ENCODE measurements at regions not wholly inside any gene's neighbourhood (a gene's known extent, or its start where the extent isn't known, plus 50 kb on each side); places are given as distances from the start of the nearest gene placed in this dataset.

DNA sequence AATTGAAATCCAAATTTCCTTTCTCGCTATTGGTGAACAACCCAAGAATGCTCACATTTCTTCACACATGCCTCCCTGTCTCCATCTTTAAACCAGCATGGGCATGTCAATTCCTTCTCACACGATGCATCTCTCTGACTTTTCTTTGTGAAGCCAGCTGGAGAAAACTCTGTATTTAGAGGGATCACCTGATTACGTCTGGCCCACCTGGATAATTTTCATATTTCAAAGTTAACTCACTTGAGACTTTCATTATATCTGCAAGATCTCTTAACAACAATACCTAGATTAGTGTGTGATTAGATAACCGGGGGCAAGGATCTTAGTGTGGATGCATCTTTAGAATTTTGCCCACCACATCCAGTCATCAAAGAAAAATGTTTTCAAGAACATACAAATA lies 164.0 kb downstream of the TMEM47 start (continued):
- TF ChIP-seq EZH2phosphoT487 (IDR thresholded peaks at IDR 0.05; ENCODE audit: borderline replicate concordance) (no peak), ELF1 (IDR thresholded peaks at IDR 0.05; ENCODE audit: borderline replicate concordance, low read depth) (no peak)

DNA sequence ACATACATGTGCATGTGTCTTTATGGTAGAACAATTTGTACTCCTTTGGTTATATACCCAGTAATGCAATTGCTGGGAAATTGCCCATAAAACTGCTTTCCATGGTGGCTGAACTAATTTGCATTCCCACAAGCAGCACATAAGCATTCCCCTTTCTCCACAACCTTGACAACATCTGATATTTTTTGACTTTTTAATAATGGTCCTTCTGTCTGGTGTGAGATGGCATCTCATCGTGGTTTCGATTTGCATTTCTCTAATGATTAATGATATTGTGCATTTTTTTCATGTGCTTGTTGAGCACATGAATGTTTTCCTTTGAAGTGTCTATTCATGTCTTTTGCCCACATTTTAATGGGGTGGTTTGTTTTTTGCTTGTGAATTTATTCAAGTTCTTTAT lies 166.0 kb downstream of the TMEM47 start:
- H2AFZ ChIP-seq (ENCODE audit: low read depth, low read length, poor library complexity, severe bottlenecking) = no peak overlapping the region
- H3K4me1 ChIP-seq (ENCODE audit: control insufficient read depth in 1 of 2, insufficient read depth in 2 of 2, low read length in 2 of 2) = no peaks in the 10 kb centered on the region
- no peak for ATAC-seq
- ChIA-PET CTCF (no interaction called here), RAD21 (ENCODE audit: low non-redundant PET in 1 of 2, low total read pairs in 2 of 2, uncharacterized antibody in 2 of 2, unreplicated experiment in 2 of 2) (no interaction called here), POLR2A (no interaction called here)
- no TSS peak for BruUV-seq (replicated peaks)
- H3K4me2 ChIP-seq (ENCODE audit: low read length) = no peak overlapping the region
- no peaks in the 10 kb centered on the region for H4K20me1 ChIP-seq (ENCODE audit: insufficient read depth)
- no peaks in the 10 kb centered on the region for H3K79me2 ChIP-seq (ENCODE audit: insufficient read depth, low read length)
- no peak overlapping the region for H3K9ac ChIP-seq (ENCODE audit: low read length)
- TF ChIP-seq FOSL1 (IDR thresholded peaks at IDR 0.05; ENCODE audit: low read depth) (no peak), JUND (IDR thresholded peaks at IDR 0.05) (no peak), ZNF274 (IDR thresholded peaks at IDR 0.05; ENCODE audit: low read depth, low read length) (no peak), CBX3 (IDR thresholded peaks at IDR 0.05; ENCODE audit: low read depth) (no peak), CEBPB (IDR thresholded peaks at IDR 0.05; ENCODE audit: low read depth) (no peak), POLR2AphosphoS5 (IDR thresholded peaks at IDR 0.05; ENCODE audit: low read depth, low read length) (no peak), SRF (IDR thresholded peaks at IDR 0.05; ENCODE audit: low read depth) (no peak), EZH2 (IDR thresholded peaks at IDR 0.05) (no peak), SP1 (IDR thresholded peaks at IDR 0.05; ENCODE audit: low read depth) (no peak), SIN3A (IDR thresholded peaks at IDR 0.05; ENCODE audit: low read depth) (no peak), TCF7L2 (IDR thresholded peaks at IDR 0.05; ENCODE audit: borderline replicate concordance, extremely low read depth, insufficient read depth, insufficient read length) (no peak), YY1 (IDR thresholded peaks at IDR 0.05; ENCODE audit: extremely low read depth, insufficient replicate concordance, low read depth, low read length) (no peak), ZFX (IDR thresholded peaks at IDR 0.05) (no peak), EGR1 (IDR thresholded peaks at IDR 0.05; ENCODE audit: low read depth) (no peak), POLR2A (IDR thresholded peaks at IDR 0.05; ENCODE audit: borderline replicate concordance, extremely low read depth, insufficient read depth, insufficient read length) (no peak), RAD21 (IDR thresholded peaks at IDR 0.05; ENCODE audit: low read depth) (no peak)
- TF ChIP-seq, protein P1, sequence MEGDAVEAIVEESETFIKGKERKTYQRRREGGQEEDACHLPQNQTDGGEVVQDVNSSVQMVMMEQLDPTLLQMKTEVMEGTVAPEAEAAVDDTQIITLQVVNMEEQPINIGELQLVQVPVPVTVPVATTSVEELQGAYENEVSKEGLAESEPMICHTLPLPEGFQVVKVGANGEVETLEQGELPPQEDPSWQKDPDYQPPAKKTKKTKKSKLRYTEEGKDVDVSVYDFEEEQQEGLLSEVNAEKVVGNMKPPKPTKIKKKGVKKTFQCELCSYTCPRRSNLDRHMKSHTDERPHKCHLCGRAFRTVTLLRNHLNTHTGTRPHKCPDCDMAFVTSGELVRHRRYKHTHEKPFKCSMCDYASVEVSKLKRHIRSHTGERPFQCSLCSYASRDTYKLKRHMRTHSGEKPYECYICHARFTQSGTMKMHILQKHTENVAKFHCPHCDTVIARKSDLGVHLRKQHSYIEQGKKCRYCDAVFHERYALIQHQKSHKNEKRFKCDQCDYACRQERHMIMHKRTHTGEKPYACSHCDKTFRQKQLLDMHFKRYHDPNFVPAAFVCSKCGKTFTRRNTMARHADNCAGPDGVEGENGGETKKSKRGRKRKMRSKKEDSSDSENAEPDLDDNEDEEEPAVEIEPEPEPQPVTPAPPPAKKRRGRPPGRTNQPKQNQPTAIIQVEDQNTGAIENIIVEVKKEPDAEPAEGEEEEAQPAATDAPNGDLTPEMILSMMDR (IDR thresholded peaks at IDR 0.05 in 2 of 3, conservative IDR thresholded peaks at IDR 0.05 in 1 of 3; ENCODE audit: borderline replicate concordance in 1 of 3, insufficient read depth in 1 of 3, low read depth in 2 of 3, low read length in 2 of 3) = no peak
- TF ChIP-seq, protein P2, sequence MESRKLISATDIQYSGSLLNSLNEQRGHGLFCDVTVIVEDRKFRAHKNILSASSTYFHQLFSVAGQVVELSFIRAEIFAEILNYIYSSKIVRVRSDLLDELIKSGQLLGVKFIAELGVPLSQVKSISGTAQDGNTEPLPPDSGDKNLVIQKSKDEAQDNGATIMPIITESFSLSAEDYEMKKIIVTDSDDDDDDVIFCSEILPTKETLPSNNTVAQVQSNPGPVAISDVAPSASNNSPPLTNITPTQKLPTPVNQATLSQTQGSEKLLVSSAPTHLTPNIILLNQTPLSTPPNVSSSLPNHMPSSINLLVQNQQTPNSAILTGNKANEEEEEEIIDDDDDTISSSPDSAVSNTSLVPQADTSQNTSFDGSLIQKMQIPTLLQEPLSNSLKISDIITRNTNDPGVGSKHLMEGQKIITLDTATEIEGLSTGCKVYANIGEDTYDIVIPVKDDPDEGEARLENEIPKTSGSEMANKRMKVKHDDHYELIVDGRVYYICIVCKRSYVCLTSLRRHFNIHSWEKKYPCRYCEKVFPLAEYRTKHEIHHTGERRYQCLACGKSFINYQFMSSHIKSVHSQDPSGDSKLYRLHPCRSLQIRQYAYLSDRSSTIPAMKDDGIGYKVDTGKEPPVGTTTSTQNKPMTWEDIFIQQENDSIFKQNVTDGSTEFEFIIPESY (IDR thresholded peaks at IDR 0.05; ENCODE audit: extremely low read depth, insufficient replicate concordance, low read length) = no peak
- TF ChIP-seq, protein P3, sequence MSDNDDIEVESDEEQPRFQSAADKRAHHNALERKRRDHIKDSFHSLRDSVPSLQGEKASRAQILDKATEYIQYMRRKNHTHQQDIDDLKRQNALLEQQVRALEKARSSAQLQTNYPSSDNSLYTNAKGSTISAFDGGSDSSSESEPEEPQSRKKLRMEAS (IDR thresholded peaks at IDR 0.05) = no peak
- TF ChIP-seq, protein P4, sequence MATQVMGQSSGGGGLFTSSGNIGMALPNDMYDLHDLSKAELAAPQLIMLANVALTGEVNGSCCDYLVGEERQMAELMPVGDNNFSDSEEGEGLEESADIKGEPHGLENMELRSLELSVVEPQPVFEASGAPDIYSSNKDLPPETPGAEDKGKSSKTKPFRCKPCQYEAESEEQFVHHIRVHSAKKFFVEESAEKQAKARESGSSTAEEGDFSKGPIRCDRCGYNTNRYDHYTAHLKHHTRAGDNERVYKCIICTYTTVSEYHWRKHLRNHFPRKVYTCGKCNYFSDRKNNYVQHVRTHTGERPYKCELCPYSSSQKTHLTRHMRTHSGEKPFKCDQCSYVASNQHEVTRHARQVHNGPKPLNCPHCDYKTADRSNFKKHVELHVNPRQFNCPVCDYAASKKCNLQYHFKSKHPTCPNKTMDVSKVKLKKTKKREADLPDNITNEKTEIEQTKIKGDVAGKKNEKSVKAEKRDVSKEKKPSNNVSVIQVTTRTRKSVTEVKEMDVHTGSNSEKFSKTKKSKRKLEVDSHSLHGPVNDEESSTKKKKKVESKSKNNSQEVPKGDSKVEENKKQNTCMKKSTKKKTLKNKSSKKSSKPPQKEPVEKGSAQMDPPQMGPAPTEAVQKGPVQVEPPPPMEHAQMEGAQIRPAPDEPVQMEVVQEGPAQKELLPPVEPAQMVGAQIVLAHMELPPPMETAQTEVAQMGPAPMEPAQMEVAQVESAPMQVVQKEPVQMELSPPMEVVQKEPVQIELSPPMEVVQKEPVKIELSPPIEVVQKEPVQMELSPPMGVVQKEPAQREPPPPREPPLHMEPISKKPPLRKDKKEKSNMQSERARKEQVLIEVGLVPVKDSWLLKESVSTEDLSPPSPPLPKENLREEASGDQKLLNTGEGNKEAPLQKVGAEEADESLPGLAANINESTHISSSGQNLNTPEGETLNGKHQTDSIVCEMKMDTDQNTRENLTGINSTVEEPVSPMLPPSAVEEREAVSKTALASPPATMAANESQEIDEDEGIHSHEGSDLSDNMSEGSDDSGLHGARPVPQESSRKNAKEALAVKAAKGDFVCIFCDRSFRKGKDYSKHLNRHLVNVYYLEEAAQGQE (IDR thresholded peaks at IDR 0.05; ENCODE audit: low read depth) = no peak
- no peaks in the 10 kb centered on the region; a peak in 1 of 4 replicates for H3K9me3 ChIP-seq (ENCODE audit: control insufficient read depth in 1 of 2, insufficient read depth in 1 of 2, low read depth in 1 of 2, low read length in 2 of 2)
- no peaks in the 10 kb centered on the region for H3K27me3 ChIP-seq (ENCODE audit: insufficient read depth, low read length)
- H3K36me3 ChIP-seq (ENCODE audit: control insufficient read depth in 1 of 2, insufficient read depth in 2 of 2, low read length in 2 of 2) = no peaks in the 10 kb centered on the region
- no peak overlapping the region for H3K27ac ChIP-seq (ENCODE audit: low read depth, low read length)
- H3K4me3 ChIP-seq (replicated peaks in 1 of 2; ENCODE audit: low read depth in 1 of 2, low read length in 2 of 2) = no peak overlapping the region
- no peaks in the 10 kb centered on the region for H3K9me2 ChIP-seq (ENCODE audit: insufficient read depth)
- intact Hi-C loops (cut with micrococcal nuclease) = no loop called here
- DNase-seq (ENCODE audit: low read depth, low spot score) = no peak

Data from HCT116 (cell line).